WERI-Rb-1 (cell line): ENCODE measurements at regions not wholly inside any gene's neighbourhood (a gene's known extent, or its start where the extent isn't known, plus 50 kb on each side); places are given as distances from the start of the nearest gene placed in this dataset.

Experiments
- DNase-seq: peaks from one replicate; pipeline ENCODE4 v3.0.0-alpha.2; 2020
- H3K27ac ChIP-seq: fragments of 250-450 bp; sonication (Bioruptor Pico); 2 replicates; pipeline ENCODE4 v1.5.1; 2020; ENCODE audit warnings: mild to moderate bottlenecking, moderate library complexity
- H3K27me3 ChIP-seq: fragments of 250-450 bp; sonication (Bioruptor Pico); 2 replicates; pipeline ENCODE4 v1.5.1; 2021; ENCODE audit warnings: mild to moderate bottlenecking, low read depth, moderate library complexity; ENCODE audit not compliant: insufficient read depth, severe bottlenecking
- H3K36me3 ChIP-seq: fragments of 250-450 bp; sonication (Bioruptor Pico); 2 replicates; pipeline ENCODE4 v1.5.1; 2020; ENCODE audit warnings: mild to moderate bottlenecking, moderate library complexity
- H3K4me3 ChIP-seq: 2 replicates; pipeline ENCODE4 v1.5.1; 2011; ENCODE audit warnings: low read depth, mild to moderate bottlenecking, control low read depth, low read length
- H3K9me3 ChIP-seq: fragments of 250-450 bp; sonication (Bioruptor Pico); 2 replicates; pipeline ENCODE4 v1.5.1; 2021; ENCODE audit warnings: mild to moderate bottlenecking, moderate library complexity; ENCODE audit not compliant: severe bottlenecking
- CTCF ChIP-seq: IDR thresholded peaks from 2 replicates; pipeline ENCODE4 v1.5.1; 2011; ENCODE audit warnings: low read depth, mild to moderate bottlenecking, control low read depth, inconsistent platforms, low read length

- H3K9me3 ChIP-seq, result peaks cover 4% of the 10 kb centered on the region
- no peak for DNase-seq
- peaks cover 58% of the 10 kb centered on the region for H3K27me3 ChIP-seq
- no peak overlapping the region for H3K4me3 ChIP-seq
- no peaks in the 10 kb centered on the region for H3K36me3 ChIP-seq
- no peak overlapping the region for H3K27ac ChIP-seq
- TF ChIP-seq CTCF, result no peak
Observed at GRCh38 chr13:22428188-22428828, 752.5 kb upstream of the SGCG start.

- no peak for DNase-seq
Observed at GRCh38 chr13:22432690-22433089, 748.1 kb upstream of the SGCG start.

GRCh38 chr13:22447132-22447886 lies 733.5 kb upstream of the SGCG start:
- Histone ChIP-seq H3K4me3 (no peak overlapping the region), H3K27me3 (peaks cover 72% of the 10 kb centered on the region), H3K9me3 (no peaks in the 10 kb centered on the region), H3K36me3 (no peaks in the 10 kb centered on the region), H3K27ac (no peak overlapping the region)
- no peak for DNase-seq
- TF ChIP-seq CTCF, result no peak

More at GRCh38 chr13:22432690-22433089, 748.1 kb upstream of the SGCG start:
- Histone ChIP-seq H3K27me3 (peaks cover 53% of the 10 kb centered on the region), H3K9me3 (peaks cover 4% of the 10 kb centered on the region), H3K36me3 (no peaks in the 10 kb centered on the region), H3K4me3 (no peak overlapping the region), H3K27ac (no peak overlapping the region)
- TF ChIP-seq CTCF, result no peak

DNA sequence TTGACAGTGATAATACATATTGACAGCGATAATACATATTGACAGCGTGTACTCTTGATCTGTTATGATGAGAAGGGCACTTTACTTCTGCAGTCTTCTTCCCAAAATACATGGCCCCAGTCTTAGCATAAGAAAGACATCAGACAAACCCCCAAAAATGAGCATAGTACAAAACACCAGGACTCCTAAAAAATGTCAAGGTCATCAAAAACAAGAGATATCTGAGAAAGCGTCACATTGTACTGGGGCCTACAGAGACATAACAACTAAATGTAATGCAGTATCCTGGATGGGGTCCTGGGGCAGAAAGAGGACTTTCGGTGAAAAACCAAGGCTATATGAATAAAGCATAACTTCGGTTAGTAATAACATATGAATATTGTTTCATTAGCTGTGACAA lies 731.5 kb upstream of the SGCG start:
- Histone ChIP-seq H3K36me3 (no peaks in the 10 kb centered on the region), H3K27me3 (peaks cover 78% of the 10 kb centered on the region), H3K4me3 (no peak overlapping the region), H3K27ac (no peak overlapping the region), H3K9me3 (no peaks in the 10 kb centered on the region)
- DNase-seq, result no peak
- no peak for TF ChIP-seq CTCF

GRCh38 chr13:22451327-22451741 lies 729.4 kb upstream of the SGCG start:
- no peak overlapping the region for H3K4me3 ChIP-seq
- TF ChIP-seq CTCF, result no peak
- no peak for DNase-seq

More at GRCh38 chr13:22451327-22451741, 729.4 kb upstream of the SGCG start:
- Histone ChIP-seq H3K36me3 (no peaks in the 10 kb centered on the region), H3K27me3 (peaks cover 78% of the 10 kb centered on the region), H3K9me3 (no peaks in the 10 kb centered on the region), H3K27ac (no peak overlapping the region)
